GM18909 (cell line): ENCODE measurements at regions not wholly inside any gene's neighbourhood (a gene's known extent, or its start where the extent isn't known, plus 50 kb on each side); places are given as distances from the start of the nearest gene placed in this dataset.
"Not testable (repeated sequence)": the region's sequence is repeated elsewhere in the genome, so short reads cannot be mapped to it uniquely, and the experiment has no call there.

ENCODE experiments used
- ATAC-seq: cut with Tn5 transposase; IDR thresholded peaks from one replicate; pipeline ENCODE4 v1.9.1; 2021; ENCODE audit warnings: mild to moderate bottlenecking; ENCODE audit not compliant: unreplicated experiment, poor library complexity

DNA sequence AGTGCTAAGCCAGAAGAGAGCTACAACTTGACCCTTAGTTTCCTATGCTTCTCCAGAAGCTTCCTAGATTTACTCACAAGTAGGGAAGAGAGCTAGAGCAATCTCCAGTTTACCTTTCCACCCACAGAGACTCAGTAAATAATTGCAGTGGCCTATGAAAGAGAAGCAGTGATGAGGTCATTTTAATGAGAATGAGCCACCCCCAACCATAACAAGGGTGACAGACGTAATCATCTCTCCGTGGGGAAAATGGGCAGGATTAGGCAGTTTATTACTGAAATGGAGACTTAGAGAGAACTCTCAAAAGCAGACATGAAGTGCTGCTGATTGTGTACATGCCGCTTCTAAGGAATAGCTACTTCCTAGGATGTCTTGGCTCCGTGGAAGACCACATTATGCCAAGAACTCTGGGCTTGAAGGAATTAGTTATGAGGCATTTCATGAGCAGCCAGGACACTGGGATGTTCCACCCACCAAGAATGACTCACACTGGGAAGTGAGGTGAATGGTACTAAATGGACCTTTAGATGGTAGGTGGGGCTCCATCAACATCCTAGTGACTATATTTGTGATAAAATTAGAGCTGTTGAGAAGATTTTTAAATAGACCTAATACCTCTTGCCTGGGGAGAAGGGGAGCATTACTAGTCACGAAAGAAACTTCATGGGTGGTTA is 160.9 kb downstream of the EDEM1 start:
- ATAC-seq: no peak

DNA sequence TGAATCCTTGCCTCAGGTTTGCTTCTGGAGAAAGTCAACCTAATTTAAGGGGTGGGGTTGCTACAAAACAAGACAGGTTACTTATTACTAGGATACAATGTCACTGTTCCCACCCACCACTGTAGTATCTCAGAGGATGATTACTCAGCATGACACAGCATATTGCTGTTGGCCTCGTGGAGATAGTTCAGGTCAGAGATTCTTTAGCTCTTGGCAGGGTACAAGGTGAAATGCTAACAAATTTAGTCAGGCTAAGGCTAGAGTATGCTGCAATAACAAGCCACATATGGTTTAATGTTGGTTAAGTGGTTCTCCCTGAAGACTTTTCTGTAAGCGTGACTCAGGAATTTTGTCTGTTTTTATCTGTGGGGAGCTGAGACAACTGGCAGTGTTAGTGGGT is 161.8 kb downstream of the EDEM1 start:
- ATAC-seq: no peak

DNA sequence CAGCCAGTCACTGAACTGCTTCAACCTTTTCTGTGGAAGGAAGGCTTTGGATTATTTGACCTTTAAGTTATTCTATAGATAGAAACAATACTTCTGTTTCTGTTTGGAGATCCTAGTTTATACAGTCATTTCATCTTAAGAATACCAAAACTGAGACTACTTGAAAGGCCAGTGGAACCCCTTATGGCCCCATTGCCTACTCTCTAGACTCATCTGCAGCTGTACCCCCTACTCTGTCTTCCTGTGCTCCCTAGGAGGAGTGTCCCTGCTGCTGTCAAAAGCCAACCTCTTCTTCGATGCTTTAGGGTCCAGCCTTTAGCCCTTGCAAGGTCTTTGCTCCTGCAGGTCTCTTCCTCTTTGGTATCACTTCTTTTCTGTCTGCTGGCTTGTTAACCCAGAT is 169.6 kb downstream of the EDEM1 start:
- no peak for ATAC-seq

GRCh38 chr3:5358911-5359310 is 171.4 kb downstream of the EDEM1 start:
- ATAC-seq: no peak

DNA sequence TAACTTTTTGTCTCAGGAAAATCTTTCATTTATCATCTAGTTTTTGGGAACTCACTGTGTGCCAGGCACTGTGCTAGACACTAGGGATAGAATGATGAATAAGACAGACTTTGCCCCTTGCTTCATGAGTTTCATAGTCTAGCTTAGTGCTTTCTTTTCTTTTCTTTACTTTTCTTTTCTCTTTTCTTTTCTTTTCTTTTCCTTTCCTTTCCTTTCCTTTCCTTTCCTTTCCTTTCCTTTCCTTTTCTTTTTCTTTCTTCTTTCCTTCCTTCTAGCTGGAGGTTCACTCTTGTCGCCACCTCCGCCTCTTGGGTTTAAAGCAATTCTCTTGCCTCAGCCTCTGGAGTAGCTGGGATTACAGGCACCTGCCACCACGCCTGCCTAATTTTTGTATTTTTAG is 172.9 kb downstream of the EDEM1 start:
- ATAC-seq: no peak

- ATAC-seq: no peak
Observed at GRCh38 chr3:5366746-5367145, 179.2 kb downstream of the EDEM1 start.

- not testable (repeated sequence) for ATAC-seq
Observed at GRCh38 chr3:5371555-5371954, 184.0 kb downstream of the EDEM1 start.

DNA sequence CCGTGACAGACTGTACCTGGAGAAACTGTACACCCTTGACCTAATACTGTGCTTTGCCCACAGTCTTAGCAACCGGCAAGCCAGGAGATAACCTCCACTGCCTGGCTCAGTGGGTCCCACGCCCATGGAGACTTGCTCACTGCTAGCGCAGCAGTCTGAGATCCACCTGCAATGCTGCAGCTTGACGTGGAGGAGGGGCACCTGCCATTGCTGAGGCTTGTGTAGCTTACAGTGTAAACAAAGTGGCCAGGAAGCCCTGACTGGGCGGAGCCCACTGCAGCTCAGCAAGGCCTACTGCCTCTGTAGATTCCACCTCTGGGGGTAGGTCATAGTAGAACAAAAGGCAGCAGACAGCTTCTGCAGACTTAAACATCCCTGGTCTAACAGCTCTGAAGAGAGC is 189.3 kb downstream of the EDEM1 start:
- ATAC-seq: no peak

DNA sequence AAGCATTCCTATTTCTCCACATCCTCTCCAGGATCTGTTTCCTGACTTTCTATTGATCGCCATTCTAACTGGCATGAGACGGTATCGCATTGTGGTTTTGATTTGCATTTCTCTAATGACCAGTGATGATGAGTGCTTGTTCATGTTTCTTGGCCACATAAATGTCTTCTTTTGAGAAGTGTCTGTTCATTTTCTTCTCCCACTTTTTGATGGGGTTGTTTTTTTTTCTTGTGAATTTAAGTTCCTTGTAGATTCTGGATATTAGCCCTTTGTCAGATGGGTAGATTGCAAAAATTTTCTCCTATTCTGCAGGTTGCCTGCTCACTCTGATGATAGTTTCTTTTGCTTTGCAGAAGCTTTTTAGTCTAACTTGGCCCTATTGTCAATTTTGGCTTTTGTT is 191.8 kb downstream of the EDEM1 start:
- ATAC-seq: not testable (repeated sequence)

DNA sequence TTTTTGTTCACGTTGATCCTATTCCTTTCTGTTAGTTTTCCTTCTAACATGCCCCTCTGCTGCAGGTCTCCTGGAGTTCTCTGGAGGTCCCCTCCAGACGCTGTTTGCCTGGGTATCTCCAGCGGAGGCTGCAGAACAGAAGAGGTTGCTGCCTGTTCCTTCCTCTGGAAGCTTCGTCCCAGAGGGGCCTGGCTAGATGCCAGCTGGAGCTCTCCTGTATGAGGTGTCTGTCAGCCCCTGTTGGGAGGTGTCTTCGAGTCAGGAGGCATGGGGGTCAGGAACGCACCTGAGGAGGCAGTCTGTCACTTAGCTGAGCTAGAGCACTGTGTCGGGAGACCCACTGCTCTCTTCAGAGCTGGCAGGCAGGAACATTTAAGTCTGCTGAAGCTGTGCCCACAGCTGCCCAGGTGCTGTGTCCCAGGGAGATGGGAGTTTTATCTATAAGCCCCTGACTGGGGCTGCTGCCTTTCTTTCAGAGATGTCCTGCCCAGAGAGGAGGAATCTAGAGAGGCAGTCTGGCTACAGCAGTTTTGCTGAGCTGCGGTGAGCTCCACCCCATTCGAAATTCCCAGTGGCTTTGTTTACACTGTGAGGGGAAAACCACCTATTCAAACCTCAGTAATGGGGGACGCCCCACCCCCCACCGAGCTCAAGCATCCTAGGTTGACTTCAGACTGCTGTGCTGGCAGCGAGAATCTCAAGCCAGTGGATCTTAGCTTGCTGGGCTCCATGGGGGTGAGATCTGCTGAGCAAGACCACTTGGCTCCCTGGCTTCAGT is 196.2 kb downstream of the EDEM1 start:
- ATAC-seq: not testable (repeated sequence)

DNA sequence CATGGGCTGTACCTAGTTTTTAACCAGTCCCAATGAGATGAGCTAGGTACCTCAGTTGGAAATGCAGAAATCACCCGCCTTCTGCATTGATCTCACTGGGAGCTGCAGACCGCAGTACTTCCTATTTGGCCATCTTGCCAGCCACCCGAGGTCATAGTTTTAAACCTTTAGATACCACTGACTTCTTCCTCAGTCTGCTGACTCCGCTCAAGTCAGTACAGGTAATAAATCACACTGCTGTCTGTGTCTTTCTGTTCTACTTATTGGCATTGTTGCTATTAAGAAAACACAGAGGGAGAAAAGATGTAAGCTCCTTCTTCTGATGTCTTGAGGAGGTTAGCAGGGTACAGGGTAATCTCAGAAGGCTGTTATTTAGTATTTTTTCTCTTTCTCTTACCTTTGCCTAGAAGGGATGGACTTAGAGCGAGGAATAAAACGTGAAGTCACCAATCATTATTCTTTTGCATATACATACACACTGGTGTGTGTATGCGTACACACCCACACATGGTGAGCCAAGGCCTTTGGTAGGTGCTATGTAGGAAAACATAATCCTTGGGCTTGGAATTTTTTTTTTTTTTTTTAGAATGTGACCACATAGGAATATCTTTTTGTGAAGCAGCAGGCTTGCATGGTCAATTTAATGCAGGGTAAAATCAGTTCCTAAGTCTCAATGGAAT is 197.2 kb downstream of the EDEM1 start:
- ATAC-seq: no peak

- no peak for ATAC-seq
Observed at GRCh38 chr3:5388091-5388490, 200.6 kb downstream of the EDEM1 start.

DNA sequence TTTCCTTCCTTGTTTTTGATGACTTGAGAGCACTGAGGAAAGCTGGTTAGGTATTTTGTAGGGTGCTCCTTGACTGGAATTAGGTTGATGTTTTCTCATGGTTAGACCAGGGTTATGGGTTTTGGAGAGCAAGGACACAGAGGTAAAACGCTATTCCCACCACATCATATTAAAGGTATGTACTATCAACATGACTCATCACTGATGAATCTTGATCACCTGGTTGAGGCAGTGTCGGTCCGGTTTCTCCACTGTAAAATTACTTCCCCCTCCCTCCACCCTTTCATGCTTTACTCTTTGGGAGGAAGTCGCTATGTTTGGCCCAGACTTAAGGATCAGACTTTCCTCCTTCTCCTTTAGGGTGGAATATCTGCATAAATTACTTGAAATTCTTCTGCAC is 201.6 kb downstream of the EDEM1 start:
- ATAC-seq: no peak

DNA sequence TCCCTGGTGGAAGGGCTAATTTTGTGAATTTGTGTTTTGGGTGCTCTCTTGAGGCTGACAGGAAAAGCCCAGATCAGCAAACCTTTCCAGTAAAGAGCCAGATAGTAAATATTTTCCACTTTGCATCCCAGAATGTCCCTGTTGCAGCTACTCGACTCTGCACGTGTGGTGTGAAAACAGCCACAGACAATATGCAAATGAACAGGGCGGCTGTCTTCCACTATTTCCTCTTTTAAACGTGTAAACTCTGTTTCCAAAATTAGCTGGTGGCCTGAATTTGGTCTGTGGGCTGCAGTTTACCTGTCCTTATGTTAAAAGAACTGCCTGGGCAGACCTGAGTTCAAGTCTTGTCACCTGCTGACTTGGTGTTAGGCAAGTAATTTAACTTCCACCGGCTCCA is 202.7 kb downstream of the EDEM1 start:
- peak; percentile 54 for ATAC-seq

DNA sequence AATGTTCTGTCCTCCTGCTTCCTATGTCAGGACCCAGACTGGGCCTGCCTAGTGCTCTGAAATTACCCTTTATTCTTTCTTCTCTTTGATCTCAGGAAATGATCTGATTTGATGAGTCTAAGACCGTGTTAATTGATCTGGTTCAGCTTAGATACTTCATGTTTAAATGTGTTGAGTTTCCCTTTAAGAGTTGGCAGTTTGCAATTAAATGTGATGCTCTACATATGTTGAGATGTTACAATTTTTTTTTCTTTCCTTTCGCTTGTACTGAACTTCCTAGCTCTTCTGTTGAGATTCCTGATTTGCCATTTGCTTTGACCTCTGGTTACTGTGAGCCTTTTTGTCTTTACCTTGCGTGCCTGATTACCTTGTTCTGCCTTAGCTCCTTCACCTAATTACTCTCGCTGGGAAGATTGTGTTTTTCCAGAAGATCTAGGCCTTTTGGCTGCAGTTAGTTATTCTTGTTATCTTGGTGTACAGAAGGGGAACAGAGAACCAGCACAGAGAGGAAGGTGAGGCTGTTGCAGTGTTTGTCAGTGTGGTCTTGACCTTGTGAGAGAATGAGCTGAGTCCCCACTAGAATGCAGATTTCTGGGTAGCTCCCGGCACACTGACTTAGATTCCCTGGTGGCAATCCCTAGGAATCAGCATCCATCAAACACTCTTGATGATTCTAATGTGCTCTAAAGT is 203.6 kb downstream of the EDEM1 start:
- no peak for ATAC-seq

- ATAC-seq: no peak
Observed at GRCh38 chr3:5401002-5401401, 213.5 kb downstream of the EDEM1 start.

GRCh38 chr3:5404718-5405117 is 217.2 kb downstream of the EDEM1 start:
- no peak for ATAC-seq

DNA sequence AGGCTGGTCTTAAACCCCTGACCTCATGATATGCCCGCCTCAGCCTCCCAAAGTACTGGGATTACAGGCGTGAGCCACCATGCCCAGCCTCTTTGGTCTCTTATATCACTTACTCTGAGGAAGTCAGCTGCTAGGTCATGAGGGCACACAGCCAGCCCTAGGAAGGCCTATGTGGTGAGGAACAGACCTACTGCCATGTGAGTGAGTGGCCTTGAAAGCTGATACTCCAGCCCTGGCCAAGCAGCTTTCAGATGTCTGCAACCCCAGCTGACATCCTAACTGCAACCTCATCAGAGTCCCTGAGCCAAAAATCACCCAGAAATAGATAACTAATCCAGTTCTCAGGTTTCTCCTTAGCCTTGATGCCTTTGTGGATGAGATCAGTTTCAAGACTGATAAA is 224.3 kb downstream of the EDEM1 start:
- no peak for ATAC-seq

DNA sequence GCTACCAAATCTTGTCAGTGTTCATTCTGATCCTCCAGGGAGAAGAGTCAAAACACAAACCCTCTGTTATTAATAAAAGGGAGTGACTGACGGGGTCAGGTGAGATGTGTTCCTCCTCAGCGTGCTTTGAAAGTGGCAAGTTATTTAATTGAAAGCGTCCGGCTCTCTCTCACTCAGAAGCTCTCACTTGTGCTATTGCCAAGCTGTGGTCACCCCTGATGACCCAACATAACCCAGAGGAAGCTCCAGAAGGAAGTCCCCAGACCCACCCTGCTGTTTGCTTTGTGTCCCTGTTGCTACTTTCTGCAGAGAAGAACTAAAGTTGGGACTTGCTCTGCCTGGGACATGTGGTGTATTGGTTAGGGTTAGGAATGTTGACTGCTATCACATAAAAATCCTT is 235.6 kb downstream of the EDEM1 start:
- ATAC-seq: no peak

- no peak for ATAC-seq
Observed at GRCh38 chr3:5423523-5423922, 236.0 kb downstream of the EDEM1 start.

DNA sequence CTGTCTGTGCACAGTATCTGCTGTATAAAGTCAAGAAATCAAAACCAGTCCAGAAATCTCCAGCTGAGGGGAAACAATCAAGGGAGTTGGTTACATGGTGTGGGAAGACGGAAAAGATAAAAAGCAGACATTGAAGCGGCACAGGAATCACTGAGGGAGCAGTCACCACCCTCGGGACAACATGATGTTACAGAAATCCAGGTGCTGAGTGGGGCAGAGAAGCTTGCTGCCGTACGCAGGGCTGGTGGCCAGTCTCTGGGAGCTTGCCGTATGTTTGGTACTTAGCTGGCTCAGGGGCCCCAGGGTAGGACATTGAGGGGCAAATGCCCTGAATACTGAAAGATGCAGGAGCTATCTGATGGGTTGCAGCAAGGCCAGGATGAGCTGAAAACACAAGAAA is 237.9 kb downstream of the EDEM1 start:
- no peak for ATAC-seq
